ENCODE measurements at regions not wholly inside any gene's neighbourhood (a gene's known extent, or its start where the extent isn't known, plus 50 kb on each side); places are given as distances from the start of the nearest gene placed in this dataset.
"Not testable (repeated sequence)": the region's sequence is repeated elsewhere in the genome, so short reads cannot be mapped to it uniquely, and the experiment has no call there.

- DNase-seq: no peak
Observed at GRCh38 chr10:131825960-131826650, 74.7 kb upstream of the PPP2R2D start.

DNA sequence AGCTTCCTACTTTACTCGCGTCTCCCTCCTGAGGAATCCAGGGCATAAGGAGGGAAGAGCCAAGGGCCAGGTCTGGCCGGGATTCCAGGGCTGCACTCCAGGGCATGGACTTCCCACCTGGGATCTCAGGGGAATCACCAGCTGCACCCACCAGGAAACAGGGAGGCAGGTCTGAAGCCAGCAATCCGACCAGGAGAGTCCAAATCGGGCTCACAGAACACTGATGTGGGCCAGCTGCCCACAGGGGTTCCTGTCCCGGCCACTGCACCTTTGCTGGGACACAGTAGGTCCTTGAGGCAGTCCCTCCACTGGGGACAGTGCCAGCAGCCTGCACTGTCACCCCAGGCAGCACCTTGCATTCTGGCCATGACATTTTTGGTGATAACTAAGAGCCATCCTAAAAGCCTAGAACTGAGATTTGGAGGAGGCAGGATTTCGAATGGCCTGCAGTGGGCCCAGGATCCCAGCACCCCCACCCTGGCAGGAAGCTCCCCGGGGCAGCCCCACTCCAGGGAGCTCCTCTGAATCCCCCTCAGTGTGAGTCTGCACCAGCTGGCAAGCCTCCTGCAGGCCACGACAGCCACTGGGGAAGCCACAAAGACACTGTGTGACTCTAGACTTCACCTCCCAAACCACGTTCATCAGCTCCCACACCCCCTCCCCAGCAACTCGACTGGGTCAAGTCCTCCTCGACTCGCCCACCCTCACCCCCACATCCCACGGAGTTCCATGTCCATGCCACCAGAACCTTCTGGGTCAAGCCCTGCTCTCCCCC lies 71.5 kb upstream of the PPP2R2D start:
- no peak for DNase-seq

- no peak for DNase-seq
Observed at GRCh38 chr10:131830446-131831130, 70.2 kb upstream of the PPP2R2D start.

GRCh38 chr10:131831561-131831960 lies 69.2 kb upstream of the PPP2R2D start:
- DNase-seq: no peak

- no peak for DNase-seq
Observed at GRCh38 chr10:131832056-131832685, 68.6 kb upstream of the PPP2R2D start.

- DNase-seq: no peak
Observed at GRCh38 chr10:131833013-131833412, 67.8 kb upstream of the PPP2R2D start.

DNA sequence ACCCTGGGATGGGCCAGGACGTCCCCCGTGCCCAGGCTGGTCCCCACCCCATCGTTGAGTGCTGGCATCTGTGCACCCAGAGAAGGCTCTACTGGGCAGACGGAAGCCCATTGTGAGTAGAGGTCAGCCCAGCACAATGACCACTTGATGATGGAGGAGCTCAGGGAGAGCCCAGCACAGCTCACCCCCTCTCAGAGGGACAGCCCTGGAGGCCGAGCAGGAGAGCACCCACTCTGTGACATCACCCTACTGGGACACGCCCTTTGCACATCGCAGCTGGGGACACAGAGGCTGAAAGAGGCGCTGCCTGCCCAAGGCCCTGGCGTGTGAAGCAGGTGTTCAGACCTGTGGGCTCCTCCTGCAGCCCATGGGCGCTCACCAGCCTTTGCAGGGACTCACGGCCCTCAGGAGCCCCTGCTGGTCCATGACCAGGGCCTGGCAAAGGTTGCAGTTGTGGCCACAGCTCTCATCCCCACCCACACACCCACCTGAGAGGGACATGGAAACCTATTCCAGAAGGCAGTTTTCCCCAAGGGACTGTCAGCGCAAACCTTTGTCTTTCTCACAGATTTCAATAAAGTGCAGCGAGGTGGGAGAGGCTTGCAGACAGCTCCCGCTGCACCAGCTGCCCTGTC lies 67.2 kb upstream of the PPP2R2D start:
- DNase-seq: no peak

DNA sequence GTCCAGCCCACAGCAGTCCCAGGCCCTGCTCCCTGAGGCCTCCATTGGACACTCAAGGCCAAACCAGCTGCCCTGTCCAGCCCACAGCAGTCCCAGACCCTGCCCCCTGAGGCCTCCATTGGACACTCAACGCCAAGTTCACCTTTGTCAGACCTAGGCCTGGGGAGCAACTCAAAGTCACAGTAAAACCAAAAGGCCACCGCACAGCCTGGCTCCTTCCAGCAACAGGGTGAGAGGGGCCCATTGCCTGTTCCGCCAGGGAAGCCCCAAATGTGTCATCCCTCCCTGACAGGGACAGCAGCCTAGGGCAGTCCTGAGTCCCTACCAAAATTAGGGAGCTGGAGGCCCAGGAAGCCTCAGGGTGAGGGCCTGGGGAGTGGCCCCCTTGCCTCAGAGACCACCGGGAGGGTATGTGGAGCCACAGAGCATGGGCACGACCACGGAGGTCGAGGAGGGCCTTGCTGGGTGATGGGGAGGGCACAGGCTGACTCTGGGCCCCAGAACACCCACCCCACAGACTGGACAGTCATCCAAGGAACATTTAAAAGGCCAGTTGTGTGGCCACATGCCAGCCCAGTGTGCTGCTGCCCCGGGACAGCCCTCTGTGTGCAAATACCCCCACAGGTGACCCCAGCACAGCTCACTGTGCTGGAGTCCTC lies 66.5 kb upstream of the PPP2R2D start:
- no peak for DNase-seq

DNA sequence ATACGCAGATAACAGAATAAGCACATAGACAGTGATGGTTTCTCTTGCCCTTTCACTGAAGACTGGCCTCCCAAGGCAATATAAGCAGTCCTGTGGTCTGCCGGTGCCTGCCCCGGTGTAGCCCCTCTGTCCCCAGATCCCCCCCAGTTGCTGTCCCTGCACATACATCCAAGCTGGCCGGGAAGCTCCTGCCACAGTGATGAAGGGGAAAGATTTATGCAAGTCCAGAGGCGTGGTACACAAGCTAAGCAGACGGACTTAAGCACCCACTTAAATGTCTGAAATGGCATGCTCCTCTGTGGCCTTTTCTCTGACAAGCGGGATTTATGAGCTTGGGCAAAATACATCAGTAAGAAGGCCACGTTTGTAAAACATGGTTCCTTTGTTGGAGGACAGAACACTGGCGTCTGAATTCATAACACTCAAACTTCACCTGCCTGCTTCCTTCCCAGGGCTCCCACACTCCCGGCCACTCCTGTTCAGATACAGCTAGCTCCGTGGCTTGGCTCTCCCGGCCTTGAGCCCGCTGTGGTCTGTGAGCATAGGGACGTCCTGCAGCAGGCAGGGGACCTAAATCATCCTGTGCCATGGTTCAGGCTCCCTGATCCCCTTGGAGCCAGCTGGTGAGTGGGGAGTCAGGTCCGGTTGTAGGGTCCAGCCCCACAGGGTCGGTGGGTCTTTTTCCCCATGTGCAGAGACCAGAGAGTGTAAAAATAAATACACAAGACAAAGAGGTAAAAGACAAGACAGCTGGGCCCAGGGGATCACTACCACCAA lies 61.7 kb upstream of the PPP2R2D start:
- no peak for DNase-seq

DNA sequence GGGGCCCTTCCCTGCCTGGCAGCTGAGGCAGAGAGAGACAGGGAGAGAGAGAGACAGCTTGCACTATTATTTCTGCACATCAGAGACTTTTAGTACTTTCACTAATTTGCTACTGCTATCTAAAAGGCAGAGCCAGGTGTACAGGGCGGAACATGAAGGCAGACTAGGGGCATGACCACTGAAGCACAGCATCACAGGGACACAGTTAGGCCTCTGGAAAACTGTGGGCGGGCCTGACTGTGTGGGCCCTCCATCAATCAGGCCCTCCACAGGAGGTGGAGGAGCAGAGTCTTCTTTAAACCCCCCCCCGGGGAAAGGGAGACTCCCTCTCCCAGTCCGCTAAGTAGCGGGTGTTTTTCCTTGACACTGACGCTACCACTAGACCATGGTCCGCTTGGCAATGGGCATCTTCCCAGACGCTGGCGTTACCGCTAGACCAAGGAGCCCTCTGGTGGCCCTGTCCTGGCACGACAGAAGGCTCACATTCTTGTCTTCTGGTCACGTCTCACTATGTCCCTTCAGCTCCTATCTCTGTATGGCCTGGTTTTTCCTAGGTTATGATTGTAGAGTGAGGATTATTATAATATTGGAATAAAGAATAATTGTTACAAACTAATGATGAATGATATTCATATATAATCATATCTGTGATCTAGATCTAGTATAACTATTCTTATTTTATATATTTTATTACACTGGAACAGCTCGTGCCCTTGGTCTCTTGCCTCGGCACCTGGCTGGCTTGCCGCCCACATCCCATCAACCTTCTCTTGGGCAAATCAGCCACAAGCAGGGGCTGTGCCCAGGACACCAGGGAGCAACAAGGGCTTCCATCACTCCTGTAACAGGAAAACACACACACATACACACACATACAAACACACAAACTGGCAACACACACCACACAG lies 60.7 kb upstream of the PPP2R2D start:
- not testable (repeated sequence) for DNase-seq

DNA sequence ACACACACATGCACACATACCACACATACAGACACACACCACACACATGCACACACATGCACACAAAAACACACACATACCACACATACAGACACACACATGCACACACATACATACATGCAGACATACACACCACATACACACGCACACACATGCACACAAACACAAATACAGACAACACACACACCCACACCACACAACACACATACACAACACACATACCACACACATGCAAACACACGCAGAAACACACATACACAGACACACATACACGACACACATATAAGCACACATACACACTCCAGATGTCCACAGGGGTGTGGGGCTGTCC lies 60.1 kb upstream of the PPP2R2D start:
- no peak for DNase-seq

- no peak for DNase-seq
Observed at GRCh38 chr10:131841131-131841660, 59.6 kb upstream of the PPP2R2D start.

DNA sequence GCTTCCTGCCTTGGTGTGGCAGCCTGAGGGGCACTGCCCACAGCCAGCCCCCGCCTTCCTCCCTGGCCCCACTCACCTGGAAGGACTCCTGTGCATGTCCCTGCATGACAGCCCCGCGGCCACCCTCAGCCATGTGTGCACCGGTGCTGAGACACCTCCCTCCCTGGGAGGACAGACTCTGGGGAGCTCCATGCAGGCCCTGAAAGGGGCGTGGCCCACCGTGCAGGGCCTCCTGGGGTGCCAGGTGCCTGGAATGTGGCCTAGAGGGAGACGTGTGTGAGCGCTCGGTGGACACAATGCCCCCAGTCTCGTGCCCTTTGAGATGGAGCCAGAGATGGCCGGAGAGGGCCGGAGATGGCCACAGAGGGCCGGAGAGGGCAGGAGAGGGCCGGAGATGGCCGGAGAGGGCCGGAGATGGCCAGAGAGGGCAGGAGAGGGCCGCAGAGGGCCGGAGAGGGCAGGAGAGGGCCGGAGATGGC lies 59.1 kb upstream of the PPP2R2D start:
- DNase-seq: no peak

- DNase-seq: no peak
Observed at GRCh38 chr10:131842351-131843088, 58.3 kb upstream of the PPP2R2D start.

DNA sequence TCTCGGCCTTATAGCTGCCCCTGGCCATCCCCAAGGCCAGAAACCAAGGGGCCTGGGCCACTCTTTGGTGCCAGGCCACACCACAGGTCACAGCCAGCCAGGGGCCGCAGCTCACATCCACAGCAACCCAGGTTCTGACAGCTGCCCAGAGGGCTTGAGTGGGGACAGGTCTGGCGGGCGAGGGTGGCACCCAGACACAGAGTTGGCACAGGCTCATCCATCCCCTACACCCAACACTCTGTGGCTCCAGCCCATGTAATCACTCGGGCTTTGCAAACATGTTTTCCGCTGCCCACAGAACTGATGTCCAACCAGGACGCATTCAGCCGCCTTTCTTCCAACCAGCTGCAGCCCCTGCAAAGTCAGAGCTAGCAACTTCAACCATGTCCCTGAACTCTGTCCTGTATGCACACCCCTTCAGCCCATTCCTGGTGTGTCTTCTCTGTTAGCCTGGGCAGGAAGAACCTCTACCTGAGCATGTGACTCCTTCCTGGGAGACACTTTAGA lies 57.7 kb upstream of the PPP2R2D start:
- no peak for DNase-seq

- DNase-seq: no peak
Observed at GRCh38 chr10:131843881-131844284, 56.9 kb upstream of the PPP2R2D start.

DNA sequence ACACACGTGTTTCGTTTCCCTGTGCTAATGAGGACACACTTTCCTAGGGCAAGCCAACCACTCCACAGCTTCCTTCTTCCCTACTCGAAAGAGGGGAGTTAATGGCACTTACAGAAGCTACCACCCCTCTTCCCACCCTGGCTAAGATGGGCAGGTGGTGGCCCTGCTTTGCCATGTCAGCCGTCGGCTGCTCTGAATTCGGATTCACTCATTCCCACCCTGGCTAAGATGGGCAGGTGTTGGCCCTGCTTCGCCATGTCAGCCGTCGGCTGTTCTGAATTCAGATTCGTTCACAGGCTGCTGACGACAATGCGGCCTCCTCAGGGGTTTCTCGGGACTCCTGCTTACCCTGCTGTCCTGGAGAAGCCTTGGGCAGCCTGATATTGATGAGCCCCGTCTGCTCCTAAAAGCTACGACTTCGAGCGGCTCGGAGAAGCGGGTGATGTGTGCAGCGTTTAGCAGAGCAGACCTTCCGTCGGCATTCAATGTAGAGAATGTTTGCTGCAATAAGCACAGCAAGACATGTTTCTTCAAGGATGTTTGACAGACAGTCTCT lies 56.2 kb upstream of the PPP2R2D start:
- DNase-seq: no peak

- DNase-seq: no peak
Observed at GRCh38 chr10:131845505-131846239, 55.1 kb upstream of the PPP2R2D start.
